ENCODE measurements at regions not wholly inside any gene's neighbourhood (a gene's known extent, or its start where the extent isn't known, plus 50 kb on each side); places are given as distances from the start of the nearest gene placed in this dataset.
"Not testable (repeated sequence)": the region's sequence is repeated elsewhere in the genome, so short reads cannot be mapped to it uniquely, and the experiment has no call there.

- no peak for DNase-seq
These were observed 1460.1 kb downstream of the OTOL1 start for GRCh38 chr3:162956711-162957110.

- no peak for DNase-seq
These were observed 1463.7 kb downstream of the OTOL1 start for GRCh38 chr3:162960269-162960668.

- no peak for DNase-seq
These were observed 1473.7 kb downstream of the OTOL1 start for GRCh38 chr3:162970292-162970691.

GRCh38 chr3:162971715-162972114, 1475.1 kb downstream of the OTOL1 start:
- no peak for DNase-seq

- DNase-seq: no peak
These were observed 1476.9 kb downstream of the OTOL1 start for GRCh38 chr3:162973428-162973917.

- DNase-seq: no peak
These were observed 1481.5 kb downstream of the OTOL1 start for GRCh38 chr3:162978136-162978535.

GRCh38 chr3:162984746-162985145, 1488.1 kb downstream of the OTOL1 start:
- DNase-seq: no peak

- DNase-seq: not testable (repeated sequence)
These were observed 1490.6 kb downstream of the OTOL1 start for GRCh38 chr3:162987085-162987794.

- no peak for DNase-seq
These were observed 1496.1 kb downstream of the OTOL1 start for GRCh38 chr3:162992741-162993140.

GRCh38 chr3:162994165-162994564, 1497.6 kb downstream of the OTOL1 start:
- no peak for DNase-seq

- DNase-seq: no peak
These were observed 1499.8 kb downstream of the OTOL1 start for GRCh38 chr3:162996368-162996767.

GRCh38 chr3:162998205-162998604, 1501.6 kb downstream of the OTOL1 start:
- DNase-seq: no peak

GRCh38 chr3:163011596-163011995, 1515.0 kb downstream of the OTOL1 start:
- no peak for DNase-seq

- no peak for DNase-seq
These were observed 1519.6 kb downstream of the OTOL1 start for GRCh38 chr3:163016251-163016650.

GRCh38 chr3:163018067-163018466, 1521.5 kb downstream of the OTOL1 start:
- DNase-seq: no peak

GRCh38 chr3:163018664-163019063, 1522.1 kb downstream of the OTOL1 start:
- DNase-seq: no peak

GRCh38 chr3:163019260-163019659, 1522.7 kb downstream of the OTOL1 start:
- DNase-seq: no peak

- DNase-seq: no peak
These were observed 1537.0 kb downstream of the OTOL1 start for GRCh38 chr3:163033652-163034051.

GRCh38 chr3:163039636-163040035, 1543.0 kb downstream of the OTOL1 start:
- DNase-seq: no peak

- DNase-seq: no peak
These were observed 1546.5 kb downstream of the OTOL1 start for GRCh38 chr3:163043074-163043473.

GRCh38 chr3:163045945-163046344, 1549.3 kb downstream of the OTOL1 start:
- DNase-seq: no peak

GRCh38 chr3:163048881-163049280, 1552.3 kb downstream of the OTOL1 start:
- no peak for DNase-seq

- peak; percentile 27 for DNase-seq
These were observed 1560.4 kb downstream of the OTOL1 start for GRCh38 chr3:163056874-163057497.

GRCh38 chr3:163058031-163058854, 1561.6 kb downstream of the OTOL1 start:
- no peak for DNase-seq

Measured in MV-4-11 (cell line).